GM20431 (cell line): ENCODE measurements at regions not wholly inside any gene's neighbourhood (a gene's known extent, or its start where the extent isn't known, plus 50 kb on each side); places are given as distances from the start of the nearest gene placed in this dataset.

ENCODE experiments used
- in situ Hi-C: fragments of 300-500 bp; cut with MseI, MboI; formaldehyde crosslinking; loops from one replicate; pipeline ENCODE4 v1.15.0; 2020; ENCODE audit warnings: low sequenced_read_pairs; ENCODE audit not compliant: unreplicated experiment

DNA sequence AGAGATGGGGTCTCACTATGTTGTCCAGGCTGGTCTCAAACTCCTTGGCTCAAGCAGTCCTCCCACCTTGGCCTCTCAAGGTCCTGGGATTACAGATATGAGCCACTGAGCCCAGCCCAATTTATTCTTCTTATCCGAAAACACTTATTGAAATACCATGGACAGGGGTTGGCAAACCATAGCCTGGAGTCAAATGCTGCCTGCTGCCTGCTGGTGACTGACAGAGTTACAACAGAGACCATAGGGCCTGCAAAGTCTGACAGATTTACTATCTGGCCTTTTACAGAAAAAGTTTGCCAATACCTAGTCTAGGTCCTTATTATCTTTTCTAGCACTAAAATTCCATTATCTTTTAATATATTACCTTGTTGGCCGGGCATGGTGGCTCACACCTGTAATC is 87.1 kb upstream of the ZNF281 start:
- in situ Hi-C loops = loop anchor here (25.0 kb wide), 1 partner anchor 360 kb away; no protein-coding TSS in a partner anchor

DNA sequence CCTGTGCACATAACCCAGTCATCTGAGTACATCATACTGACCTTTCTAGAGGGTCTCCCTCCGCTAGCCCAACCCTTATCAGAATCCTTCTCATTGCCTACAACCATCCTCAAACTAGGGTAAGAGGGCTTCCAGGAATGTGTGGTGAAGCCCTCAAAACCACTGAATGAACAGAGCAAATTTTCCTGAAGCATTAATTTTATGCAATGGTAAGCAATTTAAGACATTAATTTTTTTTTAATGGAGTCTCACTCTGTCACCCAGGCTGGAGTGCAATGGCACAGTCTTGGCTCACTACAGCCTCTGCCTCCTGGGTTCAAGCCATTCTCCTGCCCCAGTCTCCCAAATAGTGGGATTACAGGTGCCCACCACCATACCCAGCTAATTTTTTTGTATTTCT is 86.1 kb upstream of the ZNF281 start:
- in situ Hi-C loops = loop anchor here (25.0 kb wide), 1 partner anchor 359 kb away; no protein-coding TSS in a partner anchor

DNA sequence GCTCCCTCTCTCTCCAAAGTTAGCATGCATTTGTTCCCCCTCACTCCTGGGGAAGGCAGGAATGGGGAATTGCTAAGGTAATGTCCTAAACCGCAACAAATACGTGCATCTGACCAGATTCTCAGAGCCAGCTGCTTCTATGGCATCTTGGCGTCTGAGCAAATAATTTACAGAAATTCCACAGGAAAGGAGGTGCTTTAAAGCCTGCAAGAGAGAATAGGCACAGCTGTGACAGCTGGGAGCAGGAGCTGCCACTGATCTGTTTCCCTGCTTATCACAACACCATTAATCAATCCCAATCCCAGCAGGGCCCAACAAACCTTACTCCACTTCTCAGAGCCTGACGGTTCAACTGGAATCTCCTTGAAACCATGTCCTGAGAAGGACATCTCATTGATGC is 83.5 kb upstream of the ZNF281 start:
- in situ Hi-C loops = loop anchor here (25.0 kb wide), 1 partner anchor 356 kb away; no protein-coding TSS in a partner anchor

DNA sequence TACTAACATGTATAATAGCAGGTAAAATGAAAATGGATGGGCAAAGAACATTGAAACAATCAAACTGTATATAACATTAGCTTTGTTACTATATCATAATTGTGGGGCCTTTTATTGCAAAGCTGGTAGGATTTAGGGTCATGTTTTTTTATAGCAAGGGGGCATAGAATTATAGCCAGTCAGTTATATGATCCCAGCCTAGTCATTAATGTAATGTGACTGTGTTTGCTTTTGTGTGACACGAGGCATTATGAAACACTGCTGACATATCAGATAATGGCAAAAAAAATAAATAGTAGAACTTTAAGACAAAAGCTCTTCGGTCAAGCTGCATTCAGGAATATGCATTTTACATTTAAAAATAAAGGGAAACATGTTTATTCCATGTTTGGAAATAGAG is 81.3 kb upstream of the ZNF281 start:
- in situ Hi-C loops = loop anchor here (25.0 kb wide), 1 partner anchor 354 kb away; no protein-coding TSS in a partner anchor

DNA sequence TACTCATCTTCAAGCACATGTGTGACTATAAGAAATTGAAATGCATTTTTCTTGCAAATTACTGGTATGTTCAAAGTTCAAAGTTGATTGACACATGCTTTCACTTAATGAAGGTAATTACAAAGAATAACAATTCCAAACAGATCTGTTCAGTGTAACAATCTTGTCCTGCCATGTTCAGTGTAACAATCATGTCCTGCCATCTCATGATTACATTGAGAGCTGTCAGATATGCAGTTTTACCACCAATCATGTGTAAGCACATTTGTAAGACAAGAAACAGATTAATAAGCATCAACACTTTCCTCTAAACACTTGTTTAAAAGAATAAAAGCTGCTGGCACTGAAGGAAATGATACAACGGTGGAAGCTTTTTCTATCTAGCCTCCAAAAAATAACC is 80.3 kb upstream of the ZNF281 start:
- in situ Hi-C loops = loop anchor here (25.0 kb wide), 1 partner anchor 353 kb away; no protein-coding TSS in a partner anchor

DNA sequence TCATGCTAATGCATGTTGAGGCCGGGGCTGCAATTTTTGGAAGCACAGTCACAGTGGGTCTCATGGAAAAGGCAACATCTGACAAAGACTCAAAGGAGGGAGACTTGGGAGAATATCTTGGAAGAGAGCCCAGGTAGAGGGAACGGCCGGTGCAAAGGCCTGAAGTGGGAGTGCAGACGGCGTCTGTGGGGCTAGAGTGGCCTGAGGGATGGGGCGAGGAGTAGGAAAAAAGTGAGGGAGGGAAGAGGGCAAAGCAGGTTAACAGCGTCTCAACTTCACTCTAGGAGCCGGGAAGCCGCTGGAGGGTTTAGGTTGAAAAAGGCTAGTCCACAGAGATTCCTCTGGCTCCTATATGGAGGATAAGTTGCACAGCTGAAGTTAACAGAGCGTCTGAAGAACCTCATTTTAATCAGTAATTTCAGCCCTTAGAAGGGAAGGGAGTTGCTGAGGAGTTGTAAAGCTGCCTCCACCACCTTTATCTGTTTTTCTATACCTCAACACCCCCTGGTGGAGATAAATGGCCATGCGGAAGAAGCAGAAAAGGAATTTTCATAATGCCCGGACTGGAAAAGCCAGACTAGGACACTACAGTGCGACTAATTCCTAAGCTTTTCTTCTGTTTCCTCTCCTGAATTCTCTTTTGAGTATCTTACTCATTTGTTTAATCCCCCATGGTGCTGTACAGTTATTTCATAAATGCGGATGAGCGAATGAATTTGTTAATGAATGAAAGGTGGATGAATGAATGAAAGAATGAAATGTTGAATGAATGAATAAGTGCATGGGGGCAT is 78.7 kb upstream of the ZNF281 start:
- in situ Hi-C loops = loop anchor here (10.0 to 25.0 kb wide), 2 partner anchors 204 to 351 kb away; no protein-coding TSS in a partner anchor

DNA sequence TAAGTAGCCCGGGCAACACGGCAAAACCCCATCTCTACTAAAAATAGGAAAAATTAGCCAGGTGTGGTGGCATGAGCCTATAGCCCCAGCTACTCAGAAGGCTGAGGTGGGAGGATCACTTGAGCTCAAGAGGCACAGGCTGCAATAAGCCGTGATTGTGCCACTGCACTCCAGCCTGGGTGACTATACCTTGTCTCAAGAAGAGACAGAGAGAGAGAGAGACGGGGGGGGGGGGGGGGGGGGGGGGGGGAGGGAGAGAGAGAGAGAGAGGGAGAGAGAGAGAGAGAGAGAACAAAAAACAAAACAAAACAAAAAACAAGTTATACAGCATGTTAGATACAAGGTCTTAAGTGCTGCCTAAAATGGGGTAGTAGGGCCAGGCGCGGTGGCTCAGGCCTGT is 77.8 kb upstream of the ZNF281 start:
- in situ Hi-C loops = loop anchor here (10.0 to 25.0 kb wide), 2 partner anchors 203 to 350 kb away; no protein-coding TSS in a partner anchor

DNA sequence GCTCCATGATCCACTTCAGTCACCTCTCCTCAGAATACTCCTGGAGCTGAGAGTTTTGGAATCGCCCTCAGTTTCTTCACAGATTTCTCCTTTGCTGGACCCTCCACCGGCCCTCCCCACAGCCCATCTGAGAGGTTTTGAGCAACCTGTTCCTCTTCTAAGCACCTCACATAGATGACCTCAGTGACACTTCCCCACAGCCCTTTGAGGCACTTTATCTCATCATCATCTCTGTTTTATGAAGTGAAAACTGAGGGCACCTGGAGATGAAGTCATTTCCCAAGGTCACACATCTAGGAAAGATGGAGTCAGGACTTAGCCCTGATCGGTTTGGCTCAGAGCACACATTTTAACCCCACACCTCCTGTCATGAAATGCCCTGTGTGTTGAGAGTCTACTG is 76.8 kb upstream of the ZNF281 start:
- in situ Hi-C loops = loop anchor here (10.0 to 25.0 kb wide), 2 partner anchors 202 to 349 kb away; no protein-coding TSS in a partner anchor

DNA sequence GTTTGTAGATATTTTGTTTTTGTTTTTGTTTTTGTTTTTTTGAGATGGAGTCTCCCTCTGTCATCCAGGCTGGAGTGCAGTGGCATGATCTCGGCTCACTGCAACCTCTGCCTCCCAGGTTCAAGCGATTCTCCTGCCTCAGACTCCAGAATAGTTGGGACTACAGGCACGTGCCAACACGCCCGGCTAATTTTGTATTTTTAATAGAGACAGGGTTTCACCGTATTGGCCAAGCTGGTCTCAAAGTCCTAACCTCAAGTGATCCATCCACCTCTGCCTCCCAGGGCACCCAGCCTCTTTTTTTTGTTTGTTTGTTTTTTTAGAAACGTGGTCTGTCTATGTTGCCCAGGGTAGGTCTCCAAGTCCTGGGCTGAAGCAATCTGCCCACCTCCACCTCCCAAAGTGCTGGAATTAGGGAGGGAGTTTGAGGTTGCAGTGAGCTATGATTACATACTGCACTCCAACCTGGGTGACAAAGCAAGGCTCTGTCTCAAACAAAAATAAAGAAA is 74.7 kb upstream of the ZNF281 start:
- in situ Hi-C loops = loop anchor here (10.0 to 25.0 kb wide), 2 partner anchors 200 to 347 kb away; no protein-coding TSS in a partner anchor

DNA sequence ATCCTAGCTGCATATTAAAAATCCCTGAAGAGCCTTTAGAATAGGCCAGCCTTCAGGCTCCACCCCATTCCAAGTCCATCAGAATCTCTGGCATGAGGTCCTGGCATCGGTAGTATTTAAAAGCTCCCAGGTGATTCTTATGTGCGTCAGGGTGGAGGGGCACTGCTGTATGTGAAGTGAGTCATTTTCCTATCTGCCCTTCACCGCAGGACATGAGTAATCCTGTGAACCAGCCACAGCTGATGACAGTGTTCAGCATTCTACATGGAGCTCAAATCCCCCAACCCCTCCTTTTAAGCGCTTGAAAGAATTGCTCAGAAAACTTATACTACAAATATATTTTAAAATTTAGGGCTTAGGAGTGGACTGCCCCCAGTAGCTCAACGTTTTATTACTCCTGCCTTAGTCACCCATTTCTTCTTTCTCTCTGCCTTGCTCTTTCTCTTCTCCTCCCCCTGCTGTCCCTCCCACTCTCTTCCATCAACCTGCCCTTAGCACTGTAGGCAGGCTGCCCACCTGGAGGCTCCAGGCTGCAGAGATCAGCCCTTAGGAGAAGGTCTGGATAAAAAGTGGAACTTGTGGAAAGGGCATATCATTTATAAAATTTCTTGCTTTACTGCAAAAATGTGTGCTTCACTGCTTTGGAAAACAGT is 73.8 kb upstream of the ZNF281 start:
- in situ Hi-C loops = loop anchor here (10.0 to 25.0 kb wide), 2 partner anchors 199 to 346 kb away; no protein-coding TSS in a partner anchor

DNA sequence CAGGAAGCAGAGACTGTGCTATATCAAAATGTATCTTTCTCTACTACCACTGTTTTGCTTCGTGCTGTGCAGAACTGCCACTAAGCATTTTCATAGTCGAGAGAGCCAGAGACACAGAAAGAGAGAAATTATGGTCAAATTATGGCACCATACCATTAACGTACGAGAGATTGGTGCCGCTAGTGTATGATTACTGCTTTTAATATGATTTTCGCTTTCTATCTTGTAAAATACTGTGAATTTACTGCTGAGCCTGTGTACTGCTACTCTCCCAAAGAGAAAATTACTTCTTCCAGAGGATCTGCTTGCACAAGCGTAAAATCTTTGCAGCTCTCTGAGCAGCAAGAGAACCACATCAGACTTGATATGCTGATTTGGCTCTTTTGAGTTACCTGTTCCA is 71.1 kb upstream of the ZNF281 start:
- in situ Hi-C loops = loop anchor here (10.0 to 25.0 kb wide), 2 partner anchors 196 to 344 kb away; no protein-coding TSS in a partner anchor

DNA sequence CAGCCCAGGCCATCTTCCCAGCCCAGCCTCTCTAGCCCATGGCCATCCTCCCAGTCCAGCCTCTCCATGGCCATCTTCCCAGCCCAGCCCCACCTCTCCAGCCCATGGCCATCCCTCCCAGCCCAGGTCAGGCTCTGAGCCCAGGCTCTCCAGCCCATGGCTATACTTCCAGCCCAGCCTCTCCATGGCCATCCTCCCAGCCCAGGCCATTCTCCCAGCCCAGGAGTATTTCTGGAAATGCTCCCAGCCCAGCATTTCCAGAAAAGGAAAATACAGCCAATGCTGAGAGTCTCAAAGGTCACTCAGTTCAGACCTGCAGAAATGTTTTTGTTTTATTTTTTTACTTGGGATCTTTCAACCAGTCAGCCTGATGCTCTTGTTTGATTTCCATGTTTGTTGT is 70.0 kb upstream of the ZNF281 start:
- in situ Hi-C loops = loop anchor here (10.0 to 25.0 kb wide), 2 partner anchors 195 to 343 kb away; no protein-coding TSS in a partner anchor

DNA sequence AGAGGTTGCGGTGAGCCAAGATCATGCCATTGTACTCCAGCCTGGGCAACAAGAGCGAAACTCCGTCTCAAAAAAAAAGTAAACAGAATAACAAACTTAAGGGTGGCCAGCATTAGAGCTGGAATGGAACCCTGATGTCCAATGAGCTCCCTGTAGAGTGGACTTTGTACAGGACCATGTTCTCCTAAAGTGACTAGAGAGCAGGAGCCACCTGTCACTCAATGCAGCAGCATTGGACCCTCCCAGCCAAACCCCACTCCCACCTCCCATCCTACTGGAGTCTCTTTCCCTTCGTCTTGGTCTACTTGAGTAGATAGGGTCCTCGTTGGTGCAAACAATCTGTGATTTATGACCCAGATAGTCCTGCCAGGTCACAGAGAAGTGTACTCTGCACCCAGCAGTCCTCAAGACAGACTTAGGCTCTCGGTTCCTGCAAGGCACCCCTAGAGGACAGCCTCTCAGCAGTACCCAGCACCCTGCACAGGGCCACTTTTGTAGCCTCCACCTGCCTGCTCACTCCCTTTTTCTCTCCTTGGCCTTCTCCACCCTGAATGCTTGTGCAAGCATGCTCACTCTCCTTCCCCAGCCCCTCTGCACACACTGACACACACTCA is 69.2 kb upstream of the ZNF281 start:
- in situ Hi-C loops = loop anchor here (25.0 kb wide), 1 partner anchor 342 kb away; no protein-coding TSS in a partner anchor

DNA sequence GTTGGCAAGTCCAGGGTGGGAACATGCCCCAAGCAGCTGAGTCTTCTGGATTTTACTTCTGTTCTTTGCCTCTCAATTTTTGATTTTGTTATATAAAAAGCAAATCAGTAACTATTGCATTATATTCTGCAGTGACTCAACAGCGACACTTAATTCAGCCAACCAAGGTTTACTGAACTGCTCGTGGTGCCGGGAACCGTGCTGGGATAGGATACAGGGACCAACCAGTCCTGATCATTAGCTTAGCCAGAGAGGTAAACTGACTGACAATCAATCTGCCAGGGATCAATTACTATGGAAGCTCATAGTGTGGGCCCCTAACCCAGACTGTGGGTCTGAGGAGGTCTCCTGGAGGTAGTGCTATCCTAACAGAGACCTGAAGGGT is 68.4 kb upstream of the ZNF281 start:
- in situ Hi-C loops = loop anchor here (25.0 kb wide), 1 partner anchor 341 kb away; no protein-coding TSS in a partner anchor

DNA sequence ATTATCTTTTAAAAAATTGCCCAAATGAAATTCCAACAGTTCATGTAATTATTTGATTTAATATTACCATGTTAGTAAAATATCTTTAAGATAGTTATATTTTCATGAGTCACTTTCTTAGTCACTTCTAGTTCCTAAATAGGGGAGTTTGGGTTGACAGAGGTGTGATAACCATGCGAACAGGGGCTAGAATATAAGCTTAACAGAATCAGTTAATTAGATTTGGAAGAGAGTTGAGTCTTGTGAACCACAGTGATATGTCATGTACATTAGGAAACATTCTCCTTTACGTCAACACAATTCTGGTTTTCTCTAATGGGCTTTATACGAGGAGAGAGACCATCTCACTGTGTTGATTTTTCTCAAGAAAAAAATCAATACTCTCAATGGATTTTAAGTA is 64.8 kb upstream of the ZNF281 start:
- in situ Hi-C loops = loop anchor here (25.0 kb wide), 1 partner anchor 337 kb away; no protein-coding TSS in a partner anchor

DNA sequence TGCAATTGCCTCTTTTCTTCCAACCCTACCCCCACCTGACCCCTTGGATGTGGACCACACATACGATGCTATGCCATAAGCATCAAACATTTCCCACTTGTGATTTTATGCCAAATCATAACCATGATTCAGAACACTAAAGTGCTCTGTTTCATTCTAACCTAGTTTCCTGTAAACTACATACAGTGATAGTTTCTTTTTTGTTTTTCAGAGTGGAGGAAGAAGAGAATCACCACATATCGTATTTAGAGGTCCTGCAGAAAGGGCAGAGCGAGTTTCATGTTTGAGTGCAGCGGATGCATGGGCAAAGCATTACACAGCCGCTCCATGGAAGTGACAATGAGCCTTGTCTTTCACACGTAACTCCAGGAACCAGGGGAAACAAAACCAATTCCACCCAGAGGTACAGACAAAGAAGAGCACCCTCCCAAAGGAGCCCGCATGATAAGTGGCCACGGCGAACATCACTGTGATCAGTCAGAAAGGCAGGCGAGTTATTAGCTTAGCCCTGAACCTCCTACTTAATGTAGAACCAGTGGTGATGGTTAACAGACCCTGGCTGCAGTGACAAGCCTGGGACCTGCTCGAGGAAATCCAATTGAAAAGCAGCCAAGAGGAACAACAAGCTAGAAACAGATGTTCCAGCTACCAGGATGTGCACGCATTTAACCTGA is 64.0 kb upstream of the ZNF281 start:
- in situ Hi-C loops = no loop called here

DNA sequence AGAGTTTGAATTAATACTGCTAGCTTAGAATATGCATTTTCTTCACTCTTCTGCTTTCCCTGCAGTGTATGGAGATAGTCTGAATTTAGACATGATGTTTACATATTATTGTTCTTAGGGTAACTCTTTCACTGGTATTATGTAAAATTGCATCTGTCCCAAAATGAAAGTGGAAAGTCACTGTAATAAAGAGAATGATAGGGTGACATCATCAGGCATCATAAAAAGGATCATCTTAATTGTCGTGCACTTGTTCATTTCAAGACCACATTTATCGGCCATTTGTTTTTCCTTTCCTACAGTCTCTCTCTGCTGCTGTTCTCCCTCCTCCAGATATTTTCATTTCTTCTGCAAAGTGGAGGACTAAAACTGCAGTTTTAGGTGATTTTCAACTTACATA is 61.9 kb upstream of the ZNF281 start:
- in situ Hi-C loops = no loop called here

DNA sequence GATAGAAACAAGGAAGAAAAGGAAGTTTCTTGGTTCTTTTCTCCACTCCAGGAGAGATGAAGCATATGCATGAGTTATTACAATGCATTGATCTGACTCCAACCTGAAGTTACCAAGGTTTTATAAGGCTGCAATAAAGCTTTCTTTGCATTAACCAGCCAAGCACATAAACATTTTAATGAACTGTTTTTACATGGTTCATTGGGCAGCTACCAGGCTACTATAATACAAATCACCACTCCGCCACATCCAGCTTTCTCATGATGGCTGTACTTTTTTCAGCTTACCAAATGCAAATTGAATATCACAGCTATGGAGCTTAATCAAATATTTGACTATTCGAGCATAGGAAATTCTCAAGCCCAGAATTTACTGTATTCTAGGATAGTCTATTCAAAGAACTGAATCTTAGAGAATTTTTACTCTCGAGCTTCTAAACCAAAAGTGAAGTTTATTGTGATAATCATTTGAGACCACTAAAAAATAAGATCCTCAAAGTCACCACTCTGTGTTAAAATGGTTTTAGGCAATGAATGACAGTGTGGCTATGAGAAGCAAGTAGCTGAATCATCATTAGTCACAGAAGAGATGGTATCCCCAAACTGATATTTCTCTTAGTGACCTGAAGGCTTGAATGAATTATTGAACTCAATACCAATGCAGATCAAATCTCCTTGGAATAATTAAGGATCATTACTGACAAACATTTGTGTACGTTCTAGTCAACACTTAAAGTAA is 58.6 kb upstream of the ZNF281 start:
- in situ Hi-C loops = no loop called here
